ENCODE measurements at regions not wholly inside any gene's neighbourhood (a gene's known extent, or its start where the extent isn't known, plus 50 kb on each side); places are given as distances from the start of the nearest gene placed in this dataset.

- no peak for TF ChIP-seq POLR2A (IDR thresholded peaks at IDR 0.05)
- TF ChIP-seq, protein P1, sequence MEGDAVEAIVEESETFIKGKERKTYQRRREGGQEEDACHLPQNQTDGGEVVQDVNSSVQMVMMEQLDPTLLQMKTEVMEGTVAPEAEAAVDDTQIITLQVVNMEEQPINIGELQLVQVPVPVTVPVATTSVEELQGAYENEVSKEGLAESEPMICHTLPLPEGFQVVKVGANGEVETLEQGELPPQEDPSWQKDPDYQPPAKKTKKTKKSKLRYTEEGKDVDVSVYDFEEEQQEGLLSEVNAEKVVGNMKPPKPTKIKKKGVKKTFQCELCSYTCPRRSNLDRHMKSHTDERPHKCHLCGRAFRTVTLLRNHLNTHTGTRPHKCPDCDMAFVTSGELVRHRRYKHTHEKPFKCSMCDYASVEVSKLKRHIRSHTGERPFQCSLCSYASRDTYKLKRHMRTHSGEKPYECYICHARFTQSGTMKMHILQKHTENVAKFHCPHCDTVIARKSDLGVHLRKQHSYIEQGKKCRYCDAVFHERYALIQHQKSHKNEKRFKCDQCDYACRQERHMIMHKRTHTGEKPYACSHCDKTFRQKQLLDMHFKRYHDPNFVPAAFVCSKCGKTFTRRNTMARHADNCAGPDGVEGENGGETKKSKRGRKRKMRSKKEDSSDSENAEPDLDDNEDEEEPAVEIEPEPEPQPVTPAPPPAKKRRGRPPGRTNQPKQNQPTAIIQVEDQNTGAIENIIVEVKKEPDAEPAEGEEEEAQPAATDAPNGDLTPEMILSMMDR (IDR thresholded peaks at IDR 0.05): no peak
Observed at GRCh38 chr18:30533716-30534115, 508.8 kb downstream of the DSC3 start.

Measured in lower leg skin (tissue), 3 donors.